ENCODE measurements at regions not wholly inside any gene's neighbourhood (a gene's known extent, or its start where the extent isn't known, plus 50 kb on each side); places are given as distances from the start of the nearest gene placed in this dataset.

- no peak for TF ChIP-seq POLR2A (IDR thresholded peaks at IDR 0.05; ENCODE audit: low read depth, low read length)
- no peak for TF ChIP-seq POLR2AphosphoS5 (IDR thresholded peaks at IDR 0.05; ENCODE audit: low read depth, low read length)
Measured at GRCh38 chr3:106840319-106840718, 536.9 kb upstream of the CCDC54 start.

Measured in GM12891 (cell line).